ENCODE measurements at regions not wholly inside any gene's neighbourhood (a gene's known extent, or its start where the extent isn't known, plus 50 kb on each side); places are given as distances from the start of the nearest gene placed in this dataset.

- no peaks in the 10 kb centered on the region for H3K36me3 ChIP-seq
- no peaks in the 10 kb centered on the region for H3K4me1 ChIP-seq (replicated peaks)
- no peaks in the 10 kb centered on the region for H3K9me3 ChIP-seq
- no peak for DNase-seq (ENCODE audit: low spot score)
- intact Hi-C loops (cut with DNase I): no loop called here
- TF ChIP-seq, protein P1, sequence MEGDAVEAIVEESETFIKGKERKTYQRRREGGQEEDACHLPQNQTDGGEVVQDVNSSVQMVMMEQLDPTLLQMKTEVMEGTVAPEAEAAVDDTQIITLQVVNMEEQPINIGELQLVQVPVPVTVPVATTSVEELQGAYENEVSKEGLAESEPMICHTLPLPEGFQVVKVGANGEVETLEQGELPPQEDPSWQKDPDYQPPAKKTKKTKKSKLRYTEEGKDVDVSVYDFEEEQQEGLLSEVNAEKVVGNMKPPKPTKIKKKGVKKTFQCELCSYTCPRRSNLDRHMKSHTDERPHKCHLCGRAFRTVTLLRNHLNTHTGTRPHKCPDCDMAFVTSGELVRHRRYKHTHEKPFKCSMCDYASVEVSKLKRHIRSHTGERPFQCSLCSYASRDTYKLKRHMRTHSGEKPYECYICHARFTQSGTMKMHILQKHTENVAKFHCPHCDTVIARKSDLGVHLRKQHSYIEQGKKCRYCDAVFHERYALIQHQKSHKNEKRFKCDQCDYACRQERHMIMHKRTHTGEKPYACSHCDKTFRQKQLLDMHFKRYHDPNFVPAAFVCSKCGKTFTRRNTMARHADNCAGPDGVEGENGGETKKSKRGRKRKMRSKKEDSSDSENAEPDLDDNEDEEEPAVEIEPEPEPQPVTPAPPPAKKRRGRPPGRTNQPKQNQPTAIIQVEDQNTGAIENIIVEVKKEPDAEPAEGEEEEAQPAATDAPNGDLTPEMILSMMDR (IDR thresholded peaks at IDR 0.05): no peak
- TF ChIP-seq POLR2A (IDR thresholded peaks at IDR 0.05) (no peak), POLR2AphosphoS5 (IDR thresholded peaks at IDR 0.05) (no peak)
- no peak overlapping the region for H3K27ac ChIP-seq
- H3K4me3 ChIP-seq: no peak overlapping the region
- H3K27me3 ChIP-seq (replicated peaks; ENCODE audit: insufficient read depth): no peaks in the 10 kb centered on the region
- 36% methylated on average over 5 of the region's 5 CpGs for WGBS
Measured at GRCh38 chr6:81683912-81684311, 68.6 kb downstream of the TENT5A start.

DNA sequence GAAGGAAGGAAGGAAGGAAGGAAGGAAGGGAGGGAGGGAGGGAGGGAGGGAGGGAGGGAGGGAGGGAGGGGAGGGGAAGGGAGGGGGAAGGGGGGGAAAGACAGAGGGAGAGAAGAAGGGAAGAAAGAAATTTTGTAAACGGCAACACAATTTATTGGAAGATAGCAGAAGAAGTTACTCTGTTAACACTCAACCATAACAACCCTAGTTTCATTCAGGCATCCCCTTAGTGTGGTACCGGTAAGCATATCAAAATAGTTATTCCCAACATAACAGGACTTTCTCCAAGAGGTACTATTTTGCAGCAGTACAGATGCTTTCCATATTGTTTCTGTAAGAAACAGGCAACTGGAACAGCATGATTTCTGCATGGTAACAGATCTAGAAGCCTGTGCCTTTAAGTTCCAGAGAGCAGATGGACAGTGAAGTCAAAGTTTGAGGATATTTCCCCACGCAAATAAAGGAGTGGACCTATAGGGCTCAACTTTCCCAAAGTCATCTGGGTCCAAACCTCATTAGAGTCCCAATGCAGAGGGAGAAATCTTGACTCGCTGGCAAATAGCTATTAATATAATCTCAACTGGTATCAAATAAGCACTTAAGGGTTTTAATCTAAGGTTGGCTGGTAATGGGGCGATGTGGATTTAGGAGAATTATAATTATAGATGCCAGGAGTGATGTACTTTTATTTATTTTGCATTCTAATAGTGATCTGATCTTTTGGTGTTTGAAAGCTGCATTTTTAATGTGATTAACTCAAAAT, 69.4 kb downstream of the TENT5A start:
- no peak overlapping the region for H3K4me3 ChIP-seq
- H3K27ac ChIP-seq: no peak overlapping the region
- 85% methylated on average over 5 of the region's 5 CpGs for WGBS
- no peak for DNase-seq (ENCODE audit: low spot score)
- TF ChIP-seq POLR2A (IDR thresholded peaks at IDR 0.05) (no peak), POLR2AphosphoS5 (IDR thresholded peaks at IDR 0.05) (no peak)
- TF ChIP-seq, protein P1 (IDR thresholded peaks at IDR 0.05): no peak
- H3K9me3 ChIP-seq: no peaks in the 10 kb centered on the region
- intact Hi-C loops (cut with DNase I): no loop called here
- H3K36me3 ChIP-seq: no peaks in the 10 kb centered on the region
- no peaks in the 10 kb centered on the region for H3K4me1 ChIP-seq (replicated peaks)
- H3K27me3 ChIP-seq (replicated peaks; ENCODE audit: insufficient read depth): no peaks in the 10 kb centered on the region

GRCh38 chr6:81682235-81682795, 70.2 kb downstream of the TENT5A start:
- Histone ChIP-seq H3K36me3 (no peaks in the 10 kb centered on the region), H3K9me3 (no peaks in the 10 kb centered on the region), H3K27ac (no peak overlapping the region), H3K27me3 (replicated peaks; ENCODE audit: insufficient read depth) (no peaks in the 10 kb centered on the region), H3K4me3 (no peak overlapping the region), H3K4me1 (replicated peaks) (no peaks in the 10 kb centered on the region)
- intact Hi-C loops (cut with DNase I): no loop called here
- DNase-seq (ENCODE audit: low spot score): no peak
- TF ChIP-seq POLR2A (IDR thresholded peaks at IDR 0.05): no peak
- TF ChIP-seq, protein P1 (IDR thresholded peaks at IDR 0.05): no peak

GRCh38 chr6:81669445-81669844, 83.0 kb downstream of the TENT5A start:
- Histone ChIP-seq H3K4me1 (replicated peaks) (no peaks in the 10 kb centered on the region), H3K4me3 (no peak overlapping the region), H3K9me3 (no peaks in the 10 kb centered on the region), H3K27me3 (replicated peaks; ENCODE audit: insufficient read depth) (no peaks in the 10 kb centered on the region), H3K27ac (no peak overlapping the region), H3K36me3 (no peaks in the 10 kb centered on the region)
- DNase-seq (ENCODE audit: low spot score): no peak
- TF ChIP-seq POLR2AphosphoS5 (IDR thresholded peaks at IDR 0.05) (no peak), POLR2A (IDR thresholded peaks at IDR 0.05) (no peak)
- TF ChIP-seq, protein P1 (IDR thresholded peaks at IDR 0.05): no peak
- 93% methylated on average over 2 of the region's 2 CpGs for WGBS
- intact Hi-C loops (cut with DNase I): no loop called here

DNA sequence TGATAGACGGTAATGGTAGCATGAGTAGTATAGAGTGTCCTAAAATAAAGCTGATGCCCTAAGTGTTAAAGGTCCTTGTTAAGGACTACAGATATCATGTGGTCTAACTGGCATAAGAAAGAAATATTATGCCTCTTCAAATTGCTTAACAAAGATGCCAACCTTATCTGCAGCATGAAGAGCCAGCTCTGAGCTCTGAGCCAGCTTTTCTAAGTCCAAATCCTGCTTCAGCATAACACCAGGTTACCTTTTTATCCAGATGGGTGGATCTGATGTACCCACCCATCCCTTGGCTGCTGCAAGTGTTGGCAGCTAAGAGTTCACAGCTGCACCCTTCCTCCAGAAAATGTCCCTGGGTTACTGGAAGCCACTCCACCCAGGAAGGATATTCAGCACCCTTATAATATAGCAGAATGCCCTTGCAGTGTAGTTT, 83.8 kb downstream of the TENT5A start:
- Histone ChIP-seq H3K4me3 (no peak overlapping the region), H3K4me1 (replicated peaks) (no peaks in the 10 kb centered on the region), H3K36me3 (no peaks in the 10 kb centered on the region), H3K27ac (no peak overlapping the region), H3K9me3 (no peaks in the 10 kb centered on the region), H3K27me3 (replicated peaks; ENCODE audit: insufficient read depth) (no peaks in the 10 kb centered on the region)
- TF ChIP-seq POLR2AphosphoS5 (IDR thresholded peaks at IDR 0.05): no peak
- TF ChIP-seq, protein P1 (IDR thresholded peaks at IDR 0.05): no peak
- no peak for TF ChIP-seq POLR2A (IDR thresholded peaks at IDR 0.05)
- intact Hi-C loops (cut with DNase I): no loop called here
- WGBS: 97% methylated on average over 1 of the region's 1 CpG
- DNase-seq (ENCODE audit: low spot score): no peak

Data from prostate gland (tissue), 2 donors.